ENCODE measurements at regions not wholly inside any gene's neighbourhood (a gene's known extent, or its start where the extent isn't known, plus 50 kb on each side); places are given as distances from the start of the nearest gene placed in this dataset.

GRCh38 chr3:174715386-174715785 lies 143.7 kb upstream of the NAALADL2 start:
- TF ChIP-seq CTCF (IDR thresholded peaks at IDR 0.05) (no peak), POLR2AphosphoS5 (IDR thresholded peaks at IDR 0.05; ENCODE audit: low read depth, low read length) (no peak)
